Left forelimb (tissue), 1 donor: ENCODE measurements at regions not wholly inside any gene's neighbourhood (a gene's known extent, or its start where the extent isn't known, plus 50 kb on each side); places are given as distances from the start of the nearest gene placed in this dataset.
"Not testable (repeated sequence)": the region's sequence is repeated elsewhere in the genome, so short reads cannot be mapped to it uniquely, and the experiment has no call there.

ENCODE experiments used
- DNase-seq: peaks from one replicate; pipeline ENCODE4 v3.0.0-alpha.2; 2018; ENCODE audit warnings: low spot score

DNA sequence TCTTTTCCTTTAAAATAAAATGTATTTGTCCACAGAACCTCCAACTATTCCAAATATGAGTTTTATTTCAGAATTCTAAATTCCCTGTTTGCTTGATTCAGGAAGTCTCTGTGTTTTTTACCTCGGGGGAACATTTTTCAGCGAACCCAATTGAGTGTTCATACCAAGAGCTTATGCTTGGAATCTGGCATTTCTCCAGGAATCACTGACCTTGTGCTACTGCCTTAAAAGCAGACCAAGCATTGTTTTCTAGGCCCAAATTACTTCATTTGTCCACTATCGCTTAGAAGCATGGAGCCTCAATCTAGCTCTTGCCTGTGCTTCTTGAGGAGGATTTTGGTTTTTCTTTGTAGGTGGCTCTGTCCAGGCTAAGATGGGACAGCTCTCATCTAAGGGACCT, 59.4 kb downstream of the EBLN1 start:
- no peak for DNase-seq

DNA sequence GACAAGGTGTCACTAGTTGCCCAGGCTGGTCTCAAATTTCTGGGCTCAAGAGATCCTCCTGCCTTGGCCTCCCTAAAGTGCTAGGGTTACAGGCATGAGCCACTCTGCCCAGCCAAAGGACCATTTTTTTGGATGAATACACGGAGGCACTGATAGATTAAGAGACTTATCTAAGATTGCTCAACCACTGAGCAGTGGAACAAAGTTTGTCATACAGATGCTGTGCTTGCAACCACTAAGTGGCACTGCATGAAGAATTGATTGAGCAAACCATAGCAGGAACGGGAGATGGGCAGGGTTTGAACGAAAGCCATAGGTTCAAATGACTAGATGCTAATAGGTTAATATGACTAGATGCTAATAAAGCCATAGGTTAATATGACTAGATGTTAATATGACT, 61.1 kb downstream of the EBLN1 start:
- DNase-seq = no peak

DNA sequence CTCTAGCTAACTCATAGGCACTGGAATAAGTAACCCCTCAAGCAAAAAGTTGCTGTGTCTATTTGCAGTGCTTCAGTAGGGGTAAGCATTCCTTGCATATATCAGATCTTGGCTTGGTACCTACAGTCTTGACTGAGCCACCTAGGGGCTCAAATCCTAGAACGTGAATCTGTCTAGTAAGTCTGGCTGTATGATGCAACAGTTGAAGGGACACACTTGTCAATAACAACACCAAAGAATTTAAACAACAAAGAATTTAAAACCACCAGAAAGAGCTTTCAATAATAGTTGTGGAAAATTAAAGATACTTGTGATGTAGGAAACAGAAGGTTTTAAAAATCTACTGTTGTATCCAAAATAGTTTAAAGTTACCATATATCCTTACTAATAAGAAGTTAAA, 65.4 kb downstream of the EBLN1 start:
- no peak for DNase-seq

DNA sequence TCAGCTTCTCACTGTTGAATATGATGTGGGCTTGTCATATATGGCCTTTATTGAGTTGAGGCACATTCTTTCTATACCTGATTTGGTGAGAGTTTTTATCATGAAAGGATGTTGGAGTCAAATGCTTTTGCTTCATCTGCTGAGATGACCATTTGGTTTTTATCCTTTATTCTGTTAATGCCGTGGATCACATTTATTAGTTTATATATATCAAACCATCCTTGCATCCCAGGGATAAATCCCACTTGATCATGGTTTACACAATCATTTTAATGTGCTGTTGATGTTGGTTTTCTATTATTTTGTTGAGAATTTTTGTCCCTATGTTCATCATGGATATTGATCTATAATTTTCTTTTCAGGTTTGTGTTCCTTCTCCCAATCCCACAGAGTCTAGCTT, 67.0 kb downstream of the EBLN1 start:
- DNase-seq = no peak

DNA sequence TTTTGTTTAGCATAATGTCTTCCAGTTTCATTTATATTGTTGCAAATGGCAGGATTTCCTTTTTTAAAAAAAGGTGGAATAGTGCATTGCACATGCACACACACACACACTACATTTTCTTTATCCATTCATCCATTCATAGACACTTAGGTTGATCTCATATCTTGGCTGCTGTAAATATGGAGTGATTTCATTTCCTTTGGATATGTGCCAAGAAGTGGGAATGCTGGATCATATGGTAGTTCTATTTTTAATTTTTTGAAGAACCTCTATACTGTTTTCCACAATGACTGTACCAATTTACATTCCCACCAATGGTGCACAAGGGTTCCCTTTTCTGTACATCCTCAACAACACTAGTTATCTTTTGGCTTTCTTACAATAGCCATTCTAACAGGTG, 68.9 kb downstream of the EBLN1 start:
- DNase-seq = no peak

DNA sequence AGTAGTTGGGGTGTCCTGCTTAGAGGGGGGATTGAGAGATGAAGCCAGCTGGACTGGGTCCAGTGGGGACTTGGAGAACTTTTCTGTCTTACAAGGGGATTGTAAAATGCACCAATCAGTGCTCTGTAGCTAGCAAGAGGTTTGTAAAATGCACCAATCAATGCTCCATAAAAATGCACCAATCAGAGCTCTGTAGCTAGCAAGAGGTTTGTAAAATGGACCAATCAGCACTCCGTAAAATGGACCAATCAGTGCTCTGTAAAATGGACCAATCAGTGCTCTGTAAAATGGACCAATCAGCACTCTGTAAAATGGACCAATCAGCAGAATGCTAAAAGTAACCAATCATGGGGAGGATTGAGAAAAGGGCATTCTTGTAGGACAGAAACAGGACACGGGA, 71.9 kb downstream of the EBLN1 start:
- DNase-seq = not testable (repeated sequence)

DNA sequence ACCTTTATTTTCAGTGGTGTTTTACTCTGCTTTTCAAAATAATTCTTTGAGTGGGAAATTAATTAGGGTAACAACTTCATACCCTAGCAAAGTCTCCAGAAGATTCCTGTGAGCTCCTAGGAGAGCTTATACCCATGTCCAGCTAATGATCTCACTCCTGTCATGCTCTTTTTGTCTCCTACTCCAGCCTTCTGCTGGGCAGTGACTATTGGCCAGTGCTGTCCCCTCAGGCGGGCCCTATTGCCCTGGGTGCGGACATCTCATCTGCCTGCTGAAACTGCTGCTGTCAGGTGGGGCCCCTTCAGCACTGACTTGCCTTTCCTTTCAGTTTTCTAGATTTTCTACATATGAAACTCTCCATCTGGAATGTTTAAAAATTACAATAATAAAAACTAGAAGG, 80.3 kb downstream of the EBLN1 start:
- no peak for DNase-seq

DNA sequence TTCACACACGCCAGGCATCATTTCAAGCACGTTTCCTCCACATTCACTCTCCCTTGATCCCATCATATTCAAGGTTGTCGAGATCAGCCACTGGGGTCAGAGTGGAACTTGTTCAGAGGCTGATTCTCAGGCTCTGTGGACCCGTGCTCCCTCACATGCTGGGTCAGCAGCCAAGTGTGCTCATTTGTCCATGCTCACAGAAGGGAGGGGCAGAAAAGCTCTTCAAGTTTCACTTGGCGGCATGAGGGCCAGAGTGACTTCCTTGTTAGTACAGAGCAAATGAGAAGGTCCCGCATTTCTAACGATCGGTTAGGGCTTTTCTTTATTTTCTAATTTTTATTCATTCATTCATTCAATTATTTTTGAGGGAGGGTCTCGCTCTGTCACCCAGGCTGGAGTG, 82.2 kb downstream of the EBLN1 start:
- DNase-seq = no peak

DNA sequence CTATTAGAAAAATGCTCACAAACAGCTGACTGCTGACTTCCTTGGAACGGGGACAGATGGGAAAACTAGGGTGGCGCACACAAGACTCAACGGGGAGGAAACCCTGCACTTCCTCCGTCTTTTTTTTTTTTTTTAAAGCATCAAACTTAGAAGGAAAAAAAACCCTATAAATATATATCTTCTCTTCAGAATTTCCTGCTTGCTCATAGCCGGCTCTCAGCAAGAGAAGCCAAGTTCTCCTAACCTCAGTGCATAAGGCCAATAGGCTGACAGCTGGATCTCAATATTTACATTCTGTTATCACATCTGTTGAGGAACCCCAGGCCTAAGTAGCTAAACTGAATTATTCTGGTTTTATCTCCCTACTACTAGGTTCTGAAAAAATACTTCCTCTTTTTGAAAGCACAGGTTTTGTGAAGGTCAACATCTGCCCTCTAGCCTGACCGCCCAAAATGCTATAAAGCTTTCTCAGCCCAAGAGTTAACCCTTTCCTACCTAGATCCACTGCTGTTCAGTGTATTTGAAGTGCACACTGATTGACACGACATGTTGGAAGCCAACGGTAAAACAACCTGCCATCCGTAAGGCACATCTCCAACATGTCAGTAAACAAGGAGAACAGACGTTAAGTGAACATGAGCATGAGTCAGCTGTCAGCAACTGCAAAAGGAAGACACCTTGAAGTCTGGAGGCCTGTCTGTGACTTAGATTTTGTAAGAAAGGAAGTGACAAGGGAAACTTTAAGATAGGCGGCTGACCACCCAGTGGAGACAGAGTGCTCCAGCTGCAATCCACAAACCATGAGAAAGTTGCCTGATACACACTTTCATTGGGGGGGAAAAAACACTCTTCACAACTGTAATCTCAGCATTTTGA, 83.8 kb downstream of the EBLN1 start:
- no peak for DNase-seq

DNA sequence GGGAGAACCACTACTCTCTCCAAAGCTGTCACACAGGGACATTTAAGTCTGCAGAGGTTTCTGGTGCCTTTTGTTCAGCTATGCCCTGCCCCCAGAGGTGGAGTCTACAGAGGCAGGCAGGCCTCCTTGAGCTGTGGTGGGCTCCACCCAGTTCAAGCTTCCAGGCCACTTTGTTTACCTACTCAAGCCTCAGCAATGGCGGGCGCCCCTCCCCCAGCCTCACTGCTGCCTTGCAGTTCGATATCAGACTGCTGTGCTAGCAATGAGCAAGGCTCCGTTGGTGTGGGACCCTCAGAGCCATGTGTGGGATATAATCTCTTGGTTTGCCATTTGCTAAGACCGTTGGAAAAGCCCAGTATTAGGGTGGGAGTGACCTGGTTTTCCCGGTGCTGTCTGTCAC, 87.0 kb downstream of the EBLN1 start:
- not testable (repeated sequence) for DNase-seq

DNA sequence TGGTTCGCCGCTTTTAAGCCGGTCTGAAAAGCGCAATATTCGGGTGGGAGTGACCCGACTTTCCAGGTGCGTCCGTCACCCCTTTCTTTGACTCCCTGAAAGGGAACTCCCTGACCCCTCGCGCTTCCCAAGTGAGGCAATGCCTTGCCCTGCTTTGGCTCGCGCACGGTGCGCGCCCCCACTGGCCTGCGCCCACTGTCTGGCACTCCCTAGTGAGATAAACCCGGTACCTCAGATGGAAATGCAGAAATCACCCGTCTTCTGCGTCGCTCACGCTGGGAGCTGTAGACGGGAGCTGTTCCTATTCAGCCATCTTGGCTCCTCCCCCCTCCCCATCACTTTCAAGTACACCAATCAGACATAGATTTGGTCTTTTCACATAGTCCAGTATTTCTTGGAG, 88.2 kb downstream of the EBLN1 start:
- not testable (repeated sequence) for DNase-seq

DNA sequence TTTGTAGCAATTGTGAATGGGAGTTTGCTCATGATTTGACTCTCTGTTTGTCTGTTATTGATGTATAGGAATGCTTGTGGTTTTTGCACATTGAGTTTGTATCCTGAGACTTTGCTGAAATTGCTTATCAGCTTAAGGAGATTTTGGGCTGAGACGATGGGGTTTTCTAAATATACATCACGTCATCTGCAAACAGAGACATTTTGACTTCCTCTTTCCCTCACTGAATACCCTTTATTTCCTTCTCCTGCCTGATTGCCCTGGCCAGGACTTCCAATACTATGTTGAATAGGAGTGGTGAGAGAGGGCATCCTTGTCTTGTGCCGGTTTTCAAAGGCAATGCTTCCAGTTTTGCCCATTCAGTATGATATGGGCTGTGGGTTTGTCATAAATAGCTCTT, 96.6 kb downstream of the EBLN1 start:
- DNase-seq = not testable (repeated sequence)

DNA sequence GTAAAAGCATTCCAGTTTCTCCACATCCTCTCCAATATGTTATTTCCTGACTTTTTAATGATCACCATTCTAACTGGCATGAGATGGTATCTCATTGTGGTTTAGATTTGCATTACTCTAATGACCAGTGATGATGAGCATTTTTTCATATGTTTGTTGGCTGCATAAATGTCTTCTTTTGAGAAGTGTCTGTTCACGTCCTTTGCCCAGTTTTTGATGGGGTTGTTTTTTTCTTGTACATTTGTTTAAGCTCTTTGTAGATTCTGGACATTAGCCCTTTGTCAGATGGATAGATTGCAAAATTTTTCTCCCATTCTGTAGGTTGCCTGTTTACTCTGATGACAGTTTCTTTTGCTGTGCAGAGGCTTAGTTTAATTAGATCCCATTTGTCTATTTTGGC, 97.7 kb downstream of the EBLN1 start:
- not testable (repeated sequence) for DNase-seq

DNA sequence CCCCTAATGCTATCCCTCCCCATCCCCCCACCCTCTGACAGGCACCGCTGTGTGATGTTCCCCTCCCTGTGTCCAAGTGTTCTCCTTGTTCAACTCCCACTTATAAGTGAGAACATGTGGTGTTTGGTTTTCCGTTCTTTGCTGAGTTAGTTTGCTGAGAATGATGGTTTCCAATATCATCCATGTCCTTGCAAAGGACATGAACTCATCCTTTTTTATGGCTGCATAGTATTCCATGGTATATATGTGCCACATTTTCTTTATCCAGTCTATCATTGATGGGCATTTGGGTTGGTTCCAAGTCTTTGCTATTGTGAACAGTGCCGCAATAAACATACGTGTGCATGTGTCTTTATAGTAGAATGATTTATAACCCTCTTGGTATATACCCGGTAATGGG, 98.2 kb downstream of the EBLN1 start:
- DNase-seq = not testable (repeated sequence)

DNA sequence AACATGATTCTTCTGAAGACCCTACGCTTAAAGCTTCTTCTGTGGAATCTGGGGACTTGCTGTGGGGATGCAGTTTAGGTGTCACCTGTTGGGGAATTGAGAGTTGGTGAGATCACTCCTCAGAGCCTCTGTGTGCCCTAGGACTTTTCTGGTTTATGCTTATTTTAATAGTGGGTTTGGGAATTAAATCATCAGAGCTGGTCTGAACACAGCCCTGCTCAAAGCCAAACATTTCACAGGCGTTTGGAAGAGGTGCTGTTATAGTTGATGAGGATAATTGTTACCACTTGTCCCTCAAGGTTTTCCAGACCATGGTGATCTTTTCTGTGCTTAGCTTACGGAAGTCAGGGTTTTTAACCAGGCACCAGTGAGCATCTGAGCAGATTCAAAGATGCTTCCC, 106.1 kb downstream of the EBLN1 start:
- DNase-seq = no peak

DNA sequence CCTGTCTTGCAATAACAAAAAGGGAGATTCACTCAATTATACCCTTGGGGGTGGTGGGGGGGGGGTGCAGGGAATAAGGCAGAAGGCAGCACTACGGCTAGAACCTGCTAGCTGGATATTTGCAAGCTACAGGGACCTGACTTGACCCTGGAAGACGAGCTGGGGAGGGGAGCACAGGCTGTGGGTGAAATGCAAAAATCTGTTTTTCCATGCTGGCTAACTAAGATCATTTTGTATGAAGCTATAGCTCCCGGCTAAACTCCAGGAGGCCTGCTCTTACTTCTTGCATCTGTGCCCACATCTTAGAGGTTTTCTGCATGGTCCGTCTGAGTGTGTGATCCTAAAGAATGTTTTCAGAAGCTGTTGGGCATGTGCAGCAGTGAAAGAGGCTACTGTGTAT, 106.6 kb downstream of the EBLN1 start:
- DNase-seq = no peak

DNA sequence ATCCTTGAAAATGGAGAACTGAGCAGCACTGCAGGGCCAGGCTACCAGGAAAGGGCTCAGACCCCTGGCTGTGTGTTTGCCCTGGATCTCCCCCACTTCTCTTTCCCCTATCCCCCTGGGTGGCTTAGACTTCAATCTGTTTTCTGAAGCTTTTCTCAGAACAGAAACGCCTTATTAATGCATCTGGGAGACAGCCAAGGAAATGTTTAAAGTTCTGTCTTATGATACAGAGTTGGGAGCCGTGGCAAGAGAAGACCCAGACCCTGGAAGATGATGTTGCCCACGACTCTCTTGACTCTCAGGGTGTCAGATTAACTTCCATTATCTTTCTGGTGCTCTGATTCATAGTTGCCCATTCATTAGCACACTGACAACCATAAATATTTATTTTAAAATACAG, 107.1 kb downstream of the EBLN1 start:
- no peak for DNase-seq

DNA sequence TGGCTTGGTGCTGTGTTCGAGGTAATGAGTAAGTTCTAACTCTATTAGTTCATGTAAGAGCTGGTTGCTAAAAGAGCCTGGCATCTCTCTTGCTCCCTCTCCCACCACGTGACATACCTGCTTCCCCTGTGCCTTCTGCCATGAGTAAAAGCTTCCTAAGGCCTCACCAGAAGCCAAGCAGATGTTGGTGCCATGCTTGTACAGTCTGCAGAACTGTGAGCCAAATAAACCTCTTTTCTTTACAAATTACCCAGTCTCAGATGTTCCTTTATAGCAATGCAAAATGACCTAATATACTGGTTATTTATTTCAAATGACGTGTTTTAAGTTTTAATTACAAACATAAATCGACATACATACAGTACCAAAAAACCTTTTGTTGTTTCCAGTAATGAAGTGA, 101.7 kb upstream of the DNAJC1 start:
- DNase-seq = no peak

DNA sequence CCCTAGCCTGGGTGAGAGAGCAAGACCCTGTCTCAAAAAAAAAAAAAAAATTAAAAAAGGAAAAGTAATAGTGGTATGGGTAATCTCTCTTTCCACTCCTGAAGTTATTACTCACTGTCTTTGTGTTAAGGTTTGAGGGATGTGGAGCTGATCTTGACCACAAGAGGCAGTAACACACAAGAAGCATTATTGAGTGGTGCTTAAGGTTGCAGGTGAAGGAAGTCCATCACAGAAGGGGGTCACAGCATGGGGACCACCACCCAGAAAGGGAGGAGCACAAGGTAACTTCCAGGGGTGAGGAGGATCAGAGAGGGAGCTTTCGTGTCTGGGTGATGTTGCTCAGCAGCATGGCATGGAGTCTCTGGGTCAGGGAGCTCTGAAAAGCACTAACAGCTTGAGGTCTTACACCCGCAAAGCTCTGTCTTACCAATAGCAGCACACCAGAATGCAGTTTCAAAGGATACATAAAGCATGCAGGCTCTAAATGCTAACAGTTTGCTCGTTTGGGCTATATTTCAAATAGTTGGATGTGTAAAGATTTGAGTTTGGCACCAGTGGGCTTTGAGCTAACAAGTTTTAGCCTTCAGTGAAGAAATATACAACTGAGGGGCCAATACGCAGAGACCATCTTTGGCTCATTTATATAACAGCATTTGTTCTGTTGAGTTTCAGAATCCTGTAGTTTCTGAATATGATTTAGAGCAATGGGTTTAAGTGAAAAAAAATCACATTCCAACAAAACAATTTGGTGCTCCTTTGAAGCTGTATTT, 100.4 kb upstream of the DNAJC1 start:
- DNase-seq = no peak

DNA sequence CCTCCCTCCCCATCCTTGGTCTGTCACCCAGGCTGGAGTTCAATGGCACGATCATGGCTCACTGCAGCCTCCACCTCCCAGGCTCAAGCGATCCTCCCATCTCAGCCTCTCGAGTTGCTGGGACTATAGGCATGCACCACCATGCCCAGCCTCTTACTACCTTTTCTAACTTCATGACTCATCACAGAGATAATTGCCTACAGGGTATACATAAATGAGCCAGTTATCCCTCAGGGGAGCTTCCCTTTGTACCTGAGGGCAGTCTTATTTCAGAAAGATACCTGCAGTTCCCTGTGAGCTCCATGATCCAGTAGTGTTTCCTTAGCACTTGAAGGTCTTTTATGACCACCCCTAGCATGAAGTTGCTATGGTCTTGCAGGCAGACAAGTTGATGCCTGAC, 94.2 kb upstream of the DNAJC1 start:
- no peak for DNase-seq

DNA sequence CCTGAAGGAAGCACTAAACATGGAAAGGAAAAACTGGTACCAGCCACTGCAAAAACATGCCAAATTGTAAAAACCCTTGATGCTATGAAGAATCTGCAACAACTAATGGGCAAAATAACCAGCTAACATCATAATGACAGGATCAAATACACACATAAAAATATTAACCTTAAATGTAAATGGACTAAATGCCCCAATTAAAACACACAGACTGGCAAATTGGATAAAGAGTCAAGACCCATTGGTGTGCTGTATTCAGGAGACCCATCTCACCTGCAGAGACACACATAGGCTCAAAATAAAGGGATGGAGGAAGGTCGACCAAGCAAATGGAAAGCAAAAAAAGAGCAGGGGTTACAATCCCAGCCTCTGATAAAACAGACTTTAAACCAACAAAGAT, 87.7 kb upstream of the DNAJC1 start:
- DNase-seq = not testable (repeated sequence)

DNA sequence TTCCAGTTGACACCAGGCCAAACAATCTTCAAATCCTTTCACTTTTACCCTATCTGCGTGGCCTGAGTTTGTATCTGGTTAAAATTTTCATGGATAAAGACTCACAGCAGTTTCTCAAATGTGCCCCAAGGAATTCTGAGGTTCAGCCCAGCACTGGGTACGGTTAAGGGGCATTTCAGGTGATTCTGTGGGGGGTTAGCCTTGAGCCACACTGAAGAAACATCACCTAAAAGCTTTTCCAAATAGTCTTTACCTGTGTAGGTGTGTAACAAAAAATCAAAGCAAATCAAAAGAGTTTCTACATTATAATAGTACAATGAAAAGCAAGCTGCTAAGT, 83.8 kb upstream of the DNAJC1 start:
- no peak for DNase-seq

DNA sequence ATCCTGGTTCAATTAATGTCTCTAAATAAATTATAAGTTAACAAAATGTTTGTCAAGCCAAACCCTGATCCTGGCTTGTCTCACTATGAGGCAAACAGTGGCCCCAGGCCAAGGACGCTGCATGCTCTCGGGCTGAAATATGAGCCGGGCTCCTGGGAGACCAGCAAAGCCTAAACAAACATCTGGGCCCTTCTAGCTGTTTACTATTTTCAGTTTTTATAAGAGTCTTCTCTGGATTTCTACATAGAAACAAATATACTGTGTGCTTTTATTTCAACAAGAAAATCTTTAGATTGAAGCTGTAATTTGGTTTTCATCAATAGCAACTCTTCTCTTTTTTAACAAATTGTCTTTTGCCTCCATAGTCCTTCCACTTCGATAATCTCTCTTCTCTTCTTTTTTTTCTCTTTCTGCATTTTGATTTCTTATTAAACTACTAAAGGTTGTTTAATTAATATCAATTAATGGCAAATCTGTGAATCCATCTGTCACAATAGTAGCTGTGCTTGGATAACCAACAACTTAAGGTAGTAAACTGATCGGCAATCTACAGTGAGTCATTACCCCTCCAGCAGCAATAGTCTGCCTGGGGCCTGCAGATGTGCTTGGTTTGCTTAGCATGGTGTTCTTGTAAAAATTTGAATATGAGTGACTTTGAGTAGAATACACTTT, 83.3 kb upstream of the DNAJC1 start:
- DNase-seq = peak; percentile 84
